Activated CD8-positive, alpha-beta T cell treated with anti-CD3 and anti-CD28 coated beads for 36 hours (primary cell): ENCODE measurements at regions not wholly inside any gene's neighbourhood (a gene's known extent, or its start where the extent isn't known, plus 50 kb on each side); places are given as distances from the start of the nearest gene placed in this dataset.
"Not testable (repeated sequence)": the region's sequence is repeated elsewhere in the genome, so short reads cannot be mapped to it uniquely, and the experiment has no call there.

ENCODE experiments used
- ATAC-seq: fragments of 200-7000 bp; cut with Tn5 transposase; one replicate; pipeline ENCODE4 v1.10.0; 2021; ENCODE audit warnings: mild to moderate bottlenecking, moderate library complexity
- CTCF ChIA-PET: fragments of 350-600 bp; sonication (Branson Sonifier 250); formaldehyde crosslinking; loops from one replicate; lab custom pipeline; 2021; ENCODE audit warnings: antibody characterized with exemption; lab: Charles Lee
- POLR2A ChIA-PET: fragments of 350-600 bp; sonication (Branson Sonifier 250); formaldehyde crosslinking; loops from one replicate; lab custom pipeline; 2021; ENCODE audit warnings: antibody characterized with exemption; lab: Charles Lee
- DNase-seq: peaks from one replicate; pipeline ENCODE4 v3.0.0-alpha.2; 2020
- H3K27ac Mint-ChIP-seq: one replicate; pipeline ENCODE4 v1.8.0; 2021; ENCODE audit warnings: mild to moderate bottlenecking, mixed read lengths
- H3K27me3 Mint-ChIP-seq: one replicate; pipeline ENCODE4 v1.8.0; 2021; ENCODE audit warnings: mixed read lengths
- H3K36me3 Mint-ChIP-seq: one replicate; pipeline ENCODE4 v1.8.0; 2021; ENCODE audit warnings: low read depth, mixed read lengths
- H3K4me1 Mint-ChIP-seq: one replicate; pipeline ENCODE4 v1.8.0; 2021; ENCODE audit warnings: low read depth, mixed read lengths
- H3K4me3 Mint-ChIP-seq: one replicate; pipeline ENCODE4 v1.8.0; 2021; ENCODE audit warnings: mild to moderate bottlenecking, moderate library complexity, mixed read lengths
- H3K9me3 Mint-ChIP-seq: one replicate; pipeline ENCODE4 v1.8.0; 2021; ENCODE audit warnings: mixed read lengths
- intact Hi-C: fragments of 100-400 bp; cut with micrococcal nuclease; formaldehyde crosslinking; loops from one replicate; pipeline ENCODE4 v1.10.0; 2022
- TF ChIP-seq, protein P1 (sequence below): fragments of 200-600 bp; IDR thresholded peaks from one replicate; pipeline ENCODE4 v1.8.0; 2022; ENCODE audit warnings: antibody characterized with exemption, mild to moderate bottlenecking

DNA sequence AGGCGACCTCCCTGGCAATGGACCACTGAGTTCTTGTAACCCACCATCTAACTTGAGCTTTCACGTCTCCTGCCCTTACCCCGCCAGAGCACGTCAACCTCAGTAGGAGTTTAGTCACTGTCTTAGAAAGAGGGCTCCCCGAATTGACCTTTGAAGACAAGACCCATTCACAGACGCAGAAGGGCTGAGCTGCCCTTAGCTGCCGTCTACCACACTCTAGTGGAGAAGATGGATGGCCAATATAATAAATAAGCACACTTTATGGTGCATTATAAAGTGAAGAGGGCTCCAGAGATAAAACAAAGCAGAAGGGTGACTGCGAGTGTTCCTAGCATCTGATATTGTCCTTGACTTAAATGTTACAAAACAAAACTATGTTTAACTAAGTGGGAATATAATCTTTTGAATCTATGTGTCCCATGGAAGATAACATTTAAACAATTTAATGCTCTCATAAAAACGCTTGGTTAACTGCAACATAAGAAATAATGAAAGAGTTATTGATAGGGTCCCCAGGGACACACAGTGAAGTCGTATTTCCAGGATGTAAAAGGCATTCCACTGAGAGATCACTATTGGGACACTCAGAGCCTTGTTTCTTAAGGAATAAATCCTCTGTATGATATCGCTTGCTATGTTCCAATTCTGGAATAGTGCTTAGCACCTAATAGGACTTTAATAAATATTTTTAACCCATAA, 261.1 kb downstream of the THBS2 start:
- H3K27me3 Mint-ChIP-seq = no peaks in the 10 kb centered on the region
- ChIA-PET CTCF (no interaction called here), POLR2A (no interaction called here)
- ATAC-seq = no peak
- TF ChIP-seq, protein P1, sequence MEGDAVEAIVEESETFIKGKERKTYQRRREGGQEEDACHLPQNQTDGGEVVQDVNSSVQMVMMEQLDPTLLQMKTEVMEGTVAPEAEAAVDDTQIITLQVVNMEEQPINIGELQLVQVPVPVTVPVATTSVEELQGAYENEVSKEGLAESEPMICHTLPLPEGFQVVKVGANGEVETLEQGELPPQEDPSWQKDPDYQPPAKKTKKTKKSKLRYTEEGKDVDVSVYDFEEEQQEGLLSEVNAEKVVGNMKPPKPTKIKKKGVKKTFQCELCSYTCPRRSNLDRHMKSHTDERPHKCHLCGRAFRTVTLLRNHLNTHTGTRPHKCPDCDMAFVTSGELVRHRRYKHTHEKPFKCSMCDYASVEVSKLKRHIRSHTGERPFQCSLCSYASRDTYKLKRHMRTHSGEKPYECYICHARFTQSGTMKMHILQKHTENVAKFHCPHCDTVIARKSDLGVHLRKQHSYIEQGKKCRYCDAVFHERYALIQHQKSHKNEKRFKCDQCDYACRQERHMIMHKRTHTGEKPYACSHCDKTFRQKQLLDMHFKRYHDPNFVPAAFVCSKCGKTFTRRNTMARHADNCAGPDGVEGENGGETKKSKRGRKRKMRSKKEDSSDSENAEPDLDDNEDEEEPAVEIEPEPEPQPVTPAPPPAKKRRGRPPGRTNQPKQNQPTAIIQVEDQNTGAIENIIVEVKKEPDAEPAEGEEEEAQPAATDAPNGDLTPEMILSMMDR = no peak
- no peaks in the 10 kb centered on the region for H3K9me3 Mint-ChIP-seq
- DNase-seq = no peak
- intact Hi-C loops = no loop called here
- H3K4me3 Mint-ChIP-seq = no peak overlapping the region
- H3K4me1 Mint-ChIP-seq = no peaks in the 10 kb centered on the region
- no peaks in the 10 kb centered on the region for H3K36me3 Mint-ChIP-seq
- no peak overlapping the region for H3K27ac Mint-ChIP-seq

GRCh38 chr6:168991695-168992094, 262.0 kb downstream of the THBS2 start:
- CTCF ChIA-PET, H3K36me3 Mint-ChIP-seq, intact Hi-C loops, H3K4me3 Mint-ChIP-seq, H3K27me3 Mint-ChIP-seq, H3K27ac Mint-ChIP-seq, H3K9me3 Mint-ChIP-seq, DNase-seq, POLR2A ChIA-PET, ATAC-seq, H3K4me1 Mint-ChIP-seq: not testable (repeated sequence)

GRCh38 chr6:168990019-168990751, 263.5 kb downstream of the THBS2 start:
- POLR2A ChIA-PET = no interaction called here
- H3K4me1 Mint-ChIP-seq = no peaks in the 10 kb centered on the region
- H3K9me3 Mint-ChIP-seq = no peaks in the 10 kb centered on the region
- CTCF ChIA-PET = no interaction called here
- no peaks in the 10 kb centered on the region for H3K27me3 Mint-ChIP-seq
- H3K36me3 Mint-ChIP-seq = no peaks in the 10 kb centered on the region
- no peak overlapping the region for H3K27ac Mint-ChIP-seq
- DNase-seq (no peak), ATAC-seq (no peak)
- H3K4me3 Mint-ChIP-seq = no peak overlapping the region
- TF ChIP-seq, protein P1 = no peak
- intact Hi-C loops = no loop called here

DNA sequence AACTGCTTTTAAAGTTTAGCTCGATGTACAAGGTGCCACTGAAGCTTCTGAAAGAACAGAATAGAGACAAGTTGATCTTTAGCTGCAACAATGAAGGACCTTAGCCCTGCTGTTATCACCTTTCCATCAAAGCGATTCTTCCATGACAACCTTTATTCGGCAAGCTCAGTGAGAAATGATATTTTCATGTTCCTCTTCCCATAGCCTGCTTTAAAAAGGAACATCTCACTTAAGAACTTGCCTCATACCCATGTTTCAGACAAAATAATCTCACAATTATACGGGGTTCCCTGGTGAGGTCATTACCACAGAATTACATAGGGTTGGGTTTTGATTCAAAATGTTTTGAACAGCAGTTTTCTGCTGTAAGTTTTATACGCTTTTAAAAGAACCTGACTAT, 264.2 kb downstream of the THBS2 start:
- CTCF ChIA-PET = no interaction called here
- no peaks in the 10 kb centered on the region for H3K9me3 Mint-ChIP-seq
- no peaks in the 10 kb centered on the region for H3K4me1 Mint-ChIP-seq
- POLR2A ChIA-PET = no interaction called here
- no peak overlapping the region for H3K27ac Mint-ChIP-seq
- no peaks in the 10 kb centered on the region for H3K27me3 Mint-ChIP-seq
- TF ChIP-seq, protein P1 = no peak
- intact Hi-C loops = no loop called here
- no peaks in the 10 kb centered on the region for H3K36me3 Mint-ChIP-seq
- no peak for ATAC-seq
- DNase-seq = no peak
- H3K4me3 Mint-ChIP-seq = no peak overlapping the region

DNA sequence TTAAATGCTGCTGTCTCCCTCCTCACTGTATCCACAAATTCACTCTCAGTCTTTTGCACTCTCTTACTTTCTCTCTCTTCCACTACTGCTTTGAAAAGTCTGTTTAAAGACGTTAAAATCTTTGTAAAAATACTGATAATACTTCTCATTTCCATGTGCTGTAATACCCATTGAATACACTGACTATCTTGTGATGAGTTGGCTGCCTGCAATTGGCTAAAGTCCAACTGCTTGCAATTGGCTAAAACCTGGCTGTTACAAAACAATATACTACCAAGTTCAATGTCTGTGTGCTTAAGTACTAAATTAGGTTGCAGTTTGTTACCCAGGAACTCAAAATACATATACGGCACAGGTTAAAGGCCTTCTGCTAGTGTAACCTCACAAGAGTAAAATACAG, 264.8 kb downstream of the THBS2 start:
- intact Hi-C loops = no loop called here
- no peak for DNase-seq
- CTCF ChIA-PET = no interaction called here
- no peak for ATAC-seq
- Mint-ChIP-seq H3K36me3 (no peaks in the 10 kb centered on the region), H3K4me3 (no peak overlapping the region), H3K27me3 (no peaks in the 10 kb centered on the region), H3K4me1 (no peaks in the 10 kb centered on the region), H3K9me3 (no peaks in the 10 kb centered on the region), H3K27ac (no peak overlapping the region)
- TF ChIP-seq, protein P1 = no peak
- POLR2A ChIA-PET = no interaction called here
